CD14-positive monocyte (primary cell): ENCODE measurements at regions not wholly inside any gene's neighbourhood (a gene's known extent, or its start where the extent isn't known, plus 50 kb on each side); places are given as distances from the start of the nearest gene placed in this dataset.

Experiments
- DNase-seq, 3 donors: peaks; one replicate each; pipeline ENCODE4 v3.0.0-alpha.2; 2011 to 2022
- H2AFZ ChIP-seq: 2 replicates; pipeline ENCODE4 v1.6.0; 2012; ENCODE audit warnings: mild to moderate bottlenecking, low read depth, low read length, inconsistent platforms; ENCODE audit not compliant: insufficient read depth, poor library complexity, severe bottlenecking
- H3K27ac ChIP-seq, 2 donors: 1 replicate in 1 of 2; 2 replicates in 1 of 2; pipeline ENCODE4 v1.5.1; 2012 to 2013; ENCODE audit warnings: low read length in 2 of 2, control low read depth in 1 of 2, inconsistent platforms in 1 of 2, low read depth in 1 of 2, mild to moderate bottlenecking in 1 of 2
- H3K27me3 ChIP-seq, 2 donors: one replicate each; pipeline versions ENCODE4 v1.6.0 to v1.6.1; 2011 to 2013; ENCODE audit warnings: low read length in 2 of 2; ENCODE audit not compliant: control insufficient read depth in 2 of 2, insufficient read depth in 2 of 2
- H3K36me3 ChIP-seq, 2 donors: replicated peaks in 1 of 2; 1 replicate in 1 of 2; 2 replicates in 1 of 2; pipeline versions ENCODE4 v1.5.1 to v1.6.1; 2012 to 2013; ENCODE audit warnings: low read length in 2 of 2, control low read depth in 1 of 2, inconsistent platforms in 1 of 2, mild to moderate bottlenecking in 1 of 2; ENCODE audit not compliant: insufficient read depth in 2 of 2, control insufficient read depth in 1 of 2
- H3K4me1 ChIP-seq, 2 donors: 1 replicate in 1 of 2; 2 replicates in 1 of 2; pipeline versions ENCODE4 v1.5.1 to v1.6.1; 2012 to 2013; ENCODE audit warnings: low read length in 2 of 2, control low read depth in 1 of 2, inconsistent platforms in 1 of 2, mild to moderate bottlenecking in 1 of 2, moderate library complexity in 1 of 2; ENCODE audit not compliant: insufficient read depth in 2 of 2, control insufficient read depth in 1 of 2
- H3K4me2 ChIP-seq: replicated peaks from 2 replicates; pipeline ENCODE3; 2012; ENCODE audit warnings: low read length, moderate library complexity, mild to moderate bottlenecking; ENCODE audit not compliant: poor library complexity, severe bottlenecking; ENCODE audit errors: extremely low read depth
- H3K4me3 ChIP-seq, 3 experiments: fragments of 200-600 bp in 1 of 3; sonication (generic) in 1 of 3; replicated peaks in 1 of 3; 1 replicate in 2 of 3; 2 replicates in 1 of 3; pipeline ENCODE4 v1.5.1; 2011 to 2013; ENCODE audit warnings: low read length in 3 of 3, mild to moderate bottlenecking in 3 of 3, control low read depth in 2 of 3, low read depth in 2 of 3, inconsistent platforms in 1 of 3, moderate library complexity in 1 of 3
- H3K79me2 ChIP-seq: 2 replicates; pipeline ENCODE4 v1.6.0; 2012; ENCODE audit warnings: mild to moderate bottlenecking, control low read depth, inconsistent platforms, low read length, moderate library complexity; ENCODE audit not compliant: insufficient read depth
- H3K9ac ChIP-seq: 2 replicates; pipeline ENCODE4 v1.6.0; 2017; ENCODE audit warnings: low read length, mild to moderate bottlenecking; ENCODE audit not compliant: insufficient read depth, poor library complexity, severe bottlenecking
- H3K9me3 ChIP-seq, 2 donors: replicated peaks in 1 of 2; 1 replicate in 1 of 2; 2 replicates in 1 of 2; pipeline versions ENCODE4 v1.5.1 to v1.6.1; 2012 to 2013; ENCODE audit warnings: low read length in 2 of 2, control low read depth in 1 of 2; ENCODE audit not compliant: control insufficient read depth in 1 of 2, insufficient read depth in 1 of 2
- H4K20me1 ChIP-seq: 2 replicates; pipeline ENCODE4 v1.6.0; 2012; ENCODE audit warnings: mild to moderate bottlenecking, low read length, control low read depth, moderate library complexity; ENCODE audit not compliant: insufficient read depth
- H3K27ac Mint-ChIP-seq, 7 donors: one replicate each; pipeline ENCODE4 v1.8.0; 2020; ENCODE audit warnings: mild to moderate bottlenecking in 7 of 7, mixed read lengths in 7 of 7, moderate library complexity in 6 of 7, inconsistent platforms in 2 of 7
- H3K27me3 Mint-ChIP-seq, 3 donors: one replicate each; pipeline ENCODE4 v1.8.0; 2021 to 2022; ENCODE audit warnings: low read depth in 3 of 3, mild to moderate bottlenecking in 3 of 3, mixed read lengths in 3 of 3, moderate library complexity in 3 of 3, inconsistent platforms in 1 of 3
- H3K36me3 Mint-ChIP-seq, 2 donors: one replicate each; pipeline ENCODE4 v1.8.0; 2020; ENCODE audit warnings: mixed read lengths in 2 of 2, inconsistent platforms in 1 of 2, mild to moderate bottlenecking in 1 of 2
- H3K4me1 Mint-ChIP-seq: one replicate; pipeline ENCODE4 v1.8.0; 2020; ENCODE audit warnings: mild to moderate bottlenecking, mixed read lengths
- H3K4me3 Mint-ChIP-seq, 2 donors: one replicate each; pipeline ENCODE4 v1.8.0; 2020; ENCODE audit warnings: mild to moderate bottlenecking in 2 of 2, mixed read lengths in 2 of 2, moderate library complexity in 1 of 2
- H3K9me3 Mint-ChIP-seq, 7 donors: one replicate each; pipeline ENCODE4 v1.8.0; 2020 to 2022; ENCODE audit warnings: mixed read lengths in 7 of 7, mild to moderate bottlenecking in 6 of 7, moderate library complexity in 6 of 7, inconsistent platforms in 2 of 7
- WGBS: methylation state at CpG from one replicate; pipeline ENCODE4 v1.1.5; 2013; ENCODE audit warnings: missing lambda C conversion rate; ENCODE audit not compliant: insufficient coverage; 5-methylcytosine and 5-hydroxymethylcytosine counted together
- intact Hi-C, 2 donors: fragments of 100-400 bp; cut with micrococcal nuclease; formaldehyde crosslinking; loops; one replicate each; pipeline versions ENCODE4 v1.15.0 to v1.15.1; 2023
- TF ChIP-seq, protein P1 (sequence below): fragments of 200-600 bp; IDR thresholded peaks from one replicate; pipeline ENCODE4 v1.8.0; 2022; ENCODE audit warnings: antibody characterized with exemption, mild to moderate bottlenecking

DNA sequence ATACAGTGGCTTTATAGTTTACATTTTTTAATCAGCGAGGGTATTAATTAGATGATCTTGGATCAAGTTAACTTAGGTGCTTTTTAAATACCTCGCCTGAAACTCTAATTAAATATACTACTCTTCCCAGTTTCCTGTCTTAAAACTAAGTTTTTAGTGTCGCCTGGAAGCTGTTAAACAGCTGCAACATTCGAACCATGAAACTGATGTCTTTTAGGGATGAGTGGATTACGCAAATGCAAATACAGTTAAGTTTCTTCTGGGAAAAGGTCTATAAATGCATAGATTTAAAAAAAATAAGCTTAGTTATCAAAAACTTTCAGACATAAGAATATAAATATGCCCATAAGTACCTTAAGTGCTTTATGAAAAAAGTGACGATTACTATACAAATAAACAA lies 228.3 kb downstream of the PTPRC start:
- intact Hi-C loops: no loop called here
- DNase-seq: no peak
- no peaks in the 10 kb centered on the region for H3K4me1 ChIP-seq
- H4K20me1 ChIP-seq: no peaks in the 10 kb centered on the region
- H3K9ac ChIP-seq: no peak overlapping the region
- no peaks in the 10 kb centered on the region for H3K9me3 ChIP-seq
- Mint-ChIP-seq H3K4me3 (no peak overlapping the region), H3K4me1 (no peaks in the 10 kb centered on the region), H3K27me3 (no peaks in the 10 kb centered on the region), H3K36me3 (peaks cover 3 to 8% of the 10 kb centered on the region in 2 donors), H3K27ac (no peak overlapping the region), H3K9me3 (peaks cover 0 to under 1% (median 0%) of the 10 kb centered on the region in 7 donors)
- TF ChIP-seq, protein P1, sequence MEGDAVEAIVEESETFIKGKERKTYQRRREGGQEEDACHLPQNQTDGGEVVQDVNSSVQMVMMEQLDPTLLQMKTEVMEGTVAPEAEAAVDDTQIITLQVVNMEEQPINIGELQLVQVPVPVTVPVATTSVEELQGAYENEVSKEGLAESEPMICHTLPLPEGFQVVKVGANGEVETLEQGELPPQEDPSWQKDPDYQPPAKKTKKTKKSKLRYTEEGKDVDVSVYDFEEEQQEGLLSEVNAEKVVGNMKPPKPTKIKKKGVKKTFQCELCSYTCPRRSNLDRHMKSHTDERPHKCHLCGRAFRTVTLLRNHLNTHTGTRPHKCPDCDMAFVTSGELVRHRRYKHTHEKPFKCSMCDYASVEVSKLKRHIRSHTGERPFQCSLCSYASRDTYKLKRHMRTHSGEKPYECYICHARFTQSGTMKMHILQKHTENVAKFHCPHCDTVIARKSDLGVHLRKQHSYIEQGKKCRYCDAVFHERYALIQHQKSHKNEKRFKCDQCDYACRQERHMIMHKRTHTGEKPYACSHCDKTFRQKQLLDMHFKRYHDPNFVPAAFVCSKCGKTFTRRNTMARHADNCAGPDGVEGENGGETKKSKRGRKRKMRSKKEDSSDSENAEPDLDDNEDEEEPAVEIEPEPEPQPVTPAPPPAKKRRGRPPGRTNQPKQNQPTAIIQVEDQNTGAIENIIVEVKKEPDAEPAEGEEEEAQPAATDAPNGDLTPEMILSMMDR: no peak
- peaks cover 3% of the 10 kb centered on the region for H3K79me2 ChIP-seq
- H3K27me3 ChIP-seq: no peaks in the 10 kb centered on the region
- H3K4me3 ChIP-seq: no peak overlapping the region
- no peaks in the 10 kb centered on the region for H3K36me3 ChIP-seq
- H3K27ac ChIP-seq: no peak overlapping the region
- H2AFZ ChIP-seq: no peak overlapping the region
- H3K4me2 ChIP-seq: no peak overlapping the region
- WGBS: no CpG with 5 or more reads among the region's 6 CpGs

DNA sequence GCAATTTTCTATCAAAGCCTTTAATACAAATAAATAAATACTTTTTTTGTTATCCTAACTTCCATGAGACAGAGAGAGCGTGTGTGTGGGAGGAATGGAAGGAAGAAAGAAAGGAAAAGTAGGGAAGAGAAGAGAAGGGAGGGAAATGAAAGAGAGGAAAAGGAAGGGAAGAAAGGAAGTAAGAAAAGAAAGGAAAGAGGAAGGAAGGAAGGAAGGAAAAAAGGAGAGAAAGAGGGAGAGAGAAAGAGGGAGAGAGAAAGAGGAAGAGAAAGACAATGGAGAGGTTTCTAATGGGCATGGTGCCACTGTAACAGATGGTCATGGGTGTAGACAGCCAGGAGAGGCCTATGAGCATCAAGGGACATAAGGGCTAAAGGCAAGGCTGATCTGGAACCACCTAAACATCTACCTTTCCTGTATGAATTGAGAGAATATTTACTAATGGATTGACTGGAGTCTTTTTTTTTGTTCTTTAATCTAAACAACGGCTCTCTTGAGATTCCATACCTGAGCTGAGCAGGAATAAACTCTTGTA lies 234.9 kb downstream of the PTPRC start:
- H4K20me1 ChIP-seq: no peaks in the 10 kb centered on the region
- no peak overlapping the region for H3K4me2 ChIP-seq
- H2AFZ ChIP-seq: no peak overlapping the region
- Mint-ChIP-seq H3K27me3 (no peaks in the 10 kb centered on the region), H3K4me3 (no peak overlapping the region), H3K9me3 (peaks cover 1 to 13% (median 7%) of the 10 kb centered on the region in 7 donors), H3K36me3 (peaks cover 24 to 26% of the 10 kb centered on the region in 2 donors), H3K4me1 (no peaks in the 10 kb centered on the region), H3K27ac (peak overlapping the region in 2 of 7 donors; percentile 66)
- DNase-seq: no peak
- H3K27ac ChIP-seq: no peak overlapping the region
- H3K79me2 ChIP-seq: peaks cover 21% of the 10 kb centered on the region
- TF ChIP-seq, protein P1: no peak
- H3K9me3 ChIP-seq: peaks cover 0 to 4% of the 10 kb centered on the region in 2 donors
- intact Hi-C loops: no loop called here
- H3K36me3 ChIP-seq: peaks cover 0 to 15% of the 10 kb centered on the region in 2 donors
- no peak overlapping the region for H3K4me3 ChIP-seq
- 80% methylated on average over 1 of the region's 2 CpGs for WGBS
- no peaks in the 10 kb centered on the region for H3K27me3 ChIP-seq
- no peak overlapping the region for H3K9ac ChIP-seq
- peaks cover 0 to 3% of the 10 kb centered on the region in 2 donors for H3K4me1 ChIP-seq
